ENCODE measurements at regions not wholly inside any gene's neighbourhood (a gene's known extent, or its start where the extent isn't known, plus 50 kb on each side); places are given as distances from the start of the nearest gene placed in this dataset.

DNA sequence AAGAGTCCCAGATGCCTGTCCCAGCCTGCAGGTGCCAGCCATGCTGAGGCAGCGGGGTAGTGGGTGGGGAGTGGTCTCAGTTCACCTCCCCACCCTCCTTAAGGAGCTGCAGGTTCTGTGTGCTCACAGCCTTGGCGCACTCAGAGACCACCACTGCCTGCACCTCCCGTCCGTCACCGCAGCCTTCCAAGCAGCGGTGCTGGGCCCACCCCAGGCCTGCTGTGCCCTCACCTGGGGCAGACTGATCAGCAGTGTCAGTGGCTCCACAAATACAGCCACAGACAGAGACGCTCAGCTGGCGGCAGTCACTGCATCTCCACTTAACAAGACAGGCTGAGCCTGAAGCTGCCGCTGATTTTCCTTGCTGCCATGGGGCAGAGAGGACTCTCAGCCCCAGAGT is 120.2 kb downstream of the RFLNA start:
- no peaks in the 10 kb centered on the region for H3K36me3 ChIP-seq (replicated peaks; ENCODE audit: insufficient read depth, low read length)
- no peak overlapping the region for H3K9ac ChIP-seq (ENCODE audit: low read length)
- H3K27me3 ChIP-seq (replicated peaks; ENCODE audit: insufficient read depth, low read length), result no peaks in the 10 kb centered on the region
- H3F3A ChIP-seq (ENCODE audit: insufficient read depth, low read length), result no peaks in the 10 kb centered on the region
- H2AFZ ChIP-seq (ENCODE audit: low read length), result no peak overlapping the region
- no peaks in the 10 kb centered on the region for H3K9me3 ChIP-seq (replicated peaks; ENCODE audit: insufficient read depth, low read length)
- no peaks in the 10 kb centered on the region for H3K9me2 ChIP-seq (replicated peaks; ENCODE audit: insufficient read depth, low read length)
- H3K79me2 ChIP-seq (ENCODE audit: low read length), result peaks cover 10% of the 10 kb centered on the region; the same call in 1 of the 2 replicates
- no peaks in the 10 kb centered on the region for H3K4me1 ChIP-seq (ENCODE audit: low read length)
- H3K4me2 ChIP-seq (ENCODE audit: low read depth, low read length), result no peak overlapping the region
- no peak overlapping the region for H3K4me3 ChIP-seq (ENCODE audit: low read length)
- no peak for TF ChIP-seq EZH2phosphoT487 (IDR thresholded peaks at IDR 0.05; ENCODE audit: low read length)
- TF ChIP-seq EZH2 (optimal IDR thresholded peaks at IDR 0.05; ENCODE audit: low read depth, low read length), result no peak
- TF ChIP-seq, protein P1, sequence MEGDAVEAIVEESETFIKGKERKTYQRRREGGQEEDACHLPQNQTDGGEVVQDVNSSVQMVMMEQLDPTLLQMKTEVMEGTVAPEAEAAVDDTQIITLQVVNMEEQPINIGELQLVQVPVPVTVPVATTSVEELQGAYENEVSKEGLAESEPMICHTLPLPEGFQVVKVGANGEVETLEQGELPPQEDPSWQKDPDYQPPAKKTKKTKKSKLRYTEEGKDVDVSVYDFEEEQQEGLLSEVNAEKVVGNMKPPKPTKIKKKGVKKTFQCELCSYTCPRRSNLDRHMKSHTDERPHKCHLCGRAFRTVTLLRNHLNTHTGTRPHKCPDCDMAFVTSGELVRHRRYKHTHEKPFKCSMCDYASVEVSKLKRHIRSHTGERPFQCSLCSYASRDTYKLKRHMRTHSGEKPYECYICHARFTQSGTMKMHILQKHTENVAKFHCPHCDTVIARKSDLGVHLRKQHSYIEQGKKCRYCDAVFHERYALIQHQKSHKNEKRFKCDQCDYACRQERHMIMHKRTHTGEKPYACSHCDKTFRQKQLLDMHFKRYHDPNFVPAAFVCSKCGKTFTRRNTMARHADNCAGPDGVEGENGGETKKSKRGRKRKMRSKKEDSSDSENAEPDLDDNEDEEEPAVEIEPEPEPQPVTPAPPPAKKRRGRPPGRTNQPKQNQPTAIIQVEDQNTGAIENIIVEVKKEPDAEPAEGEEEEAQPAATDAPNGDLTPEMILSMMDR (IDR thresholded peaks at IDR 0.05; ENCODE audit: low read length), result no peak
- DNase-seq, result no peak
- no peak overlapping the region for H3K27ac ChIP-seq (ENCODE audit: low read length)
- H4K20me1 ChIP-seq (ENCODE audit: insufficient read depth, low read length), result no peaks in the 10 kb centered on the region

DNA sequence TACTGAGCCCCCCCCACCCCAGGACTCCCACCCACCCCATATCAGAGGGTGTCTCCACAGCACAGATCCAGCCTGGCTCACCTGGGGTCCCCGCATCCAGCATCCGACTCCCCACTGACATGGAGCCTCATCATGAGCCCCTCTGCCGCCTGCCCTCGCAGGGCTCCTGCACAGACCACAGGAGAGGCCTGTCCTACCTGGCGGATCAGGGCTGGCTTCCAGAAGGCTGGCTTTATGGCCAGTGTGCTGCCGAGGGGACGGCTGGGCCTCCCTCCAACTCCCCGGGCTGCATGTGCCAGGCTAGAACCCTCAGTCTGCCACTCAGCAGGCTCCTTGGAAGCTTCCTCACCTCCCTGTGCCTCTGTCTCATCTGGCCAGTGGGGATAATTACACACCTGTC is 119.0 kb downstream of the RFLNA start:
- TF ChIP-seq EZH2phosphoT487 (IDR thresholded peaks at IDR 0.05; ENCODE audit: low read length), result no peak
- TF ChIP-seq EZH2 (optimal IDR thresholded peaks at IDR 0.05; ENCODE audit: low read depth, low read length), result no peak
- TF ChIP-seq, protein P1 (IDR thresholded peaks at IDR 0.05; ENCODE audit: low read length), result no peak
- Histone ChIP-seq H3K27me3 (replicated peaks; ENCODE audit: insufficient read depth, low read length) (no peaks in the 10 kb centered on the region), H3F3A (ENCODE audit: insufficient read depth, low read length) (no peaks in the 10 kb centered on the region), H3K9ac (ENCODE audit: low read length) (no peak overlapping the region), H3K36me3 (replicated peaks; ENCODE audit: insufficient read depth, low read length) (no peaks in the 10 kb centered on the region), H3K4me2 (ENCODE audit: low read depth, low read length) (no peak overlapping the region), H3K9me3 (replicated peaks; ENCODE audit: insufficient read depth, low read length) (no peaks in the 10 kb centered on the region), H3K4me1 (ENCODE audit: low read length) (no peaks in the 10 kb centered on the region), H2AFZ (ENCODE audit: low read length) (no peak overlapping the region), H3K27ac (ENCODE audit: low read length) (no peak overlapping the region), H3K79me2 (ENCODE audit: low read length) (peaks cover 10% of the 10 kb centered on the region; the same call in 1 of the 2 replicates), H3K9me2 (replicated peaks; ENCODE audit: insufficient read depth, low read length) (no peaks in the 10 kb centered on the region), H4K20me1 (ENCODE audit: insufficient read depth, low read length) (no peaks in the 10 kb centered on the region), H3K4me3 (ENCODE audit: low read length) (no peak overlapping the region)
- DNase-seq, result no peak

DNA sequence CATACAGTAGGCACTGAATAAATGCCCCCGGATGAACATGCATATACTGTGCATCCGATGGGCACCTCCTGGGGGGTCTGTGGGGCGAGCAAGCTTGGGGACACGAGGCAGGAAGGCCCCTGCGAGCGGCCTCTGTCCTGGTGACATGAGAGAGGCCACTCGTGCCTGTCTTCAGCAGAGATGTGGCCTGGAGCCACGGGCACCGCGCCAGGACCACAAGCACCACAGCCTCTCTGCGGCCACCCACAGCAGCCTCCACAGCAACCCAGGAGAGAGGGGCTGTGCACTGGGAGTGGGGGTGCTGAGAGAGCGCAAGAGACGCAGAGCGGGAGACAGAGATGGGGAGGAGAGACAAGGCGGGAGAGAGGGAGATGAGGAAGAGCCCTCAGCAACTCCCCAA is 118.5 kb downstream of the RFLNA start:
- Histone ChIP-seq H3K9me3 (replicated peaks; ENCODE audit: insufficient read depth, low read length) (no peaks in the 10 kb centered on the region), H2AFZ (ENCODE audit: low read length) (no peak overlapping the region), H3K9ac (ENCODE audit: low read length) (no peak overlapping the region), H4K20me1 (ENCODE audit: insufficient read depth, low read length) (no peaks in the 10 kb centered on the region), H3F3A (ENCODE audit: insufficient read depth, low read length) (no peaks in the 10 kb centered on the region), H3K79me2 (ENCODE audit: low read length) (peaks cover 10% of the 10 kb centered on the region; the same call in 1 of the 2 replicates), H3K4me1 (ENCODE audit: low read length) (no peaks in the 10 kb centered on the region), H3K4me3 (ENCODE audit: low read length) (no peak overlapping the region), H3K4me2 (ENCODE audit: low read depth, low read length) (no peak overlapping the region), H3K9me2 (replicated peaks; ENCODE audit: insufficient read depth, low read length) (no peaks in the 10 kb centered on the region), H3K36me3 (replicated peaks; ENCODE audit: insufficient read depth, low read length) (no peaks in the 10 kb centered on the region), H3K27me3 (replicated peaks; ENCODE audit: insufficient read depth, low read length) (no peaks in the 10 kb centered on the region), H3K27ac (ENCODE audit: low read length) (no peak overlapping the region)
- TF ChIP-seq EZH2phosphoT487 (IDR thresholded peaks at IDR 0.05; ENCODE audit: low read length) (no peak), EZH2 (optimal IDR thresholded peaks at IDR 0.05; ENCODE audit: low read depth, low read length) (no peak)
- TF ChIP-seq, protein P1 (IDR thresholded peaks at IDR 0.05; ENCODE audit: low read length), result no peak
- DNase-seq, result no peak
